Activated T-helper 2 cell treated with anti-CD3 and anti-CD28 coated beads, Interferon-gamma antibody, Interleukin-2, Interleukin-4, amounts not matched to agents 10 μg/mL and 5 μg/mL and 100 μg/mL, durations not matched to agents 14 hours and 24 hours and 36 hours (primary cell): ENCODE measurements at regions not wholly inside any gene's neighbourhood (a gene's known extent, or its start where the extent isn't known, plus 50 kb on each side); places are given as distances from the start of the nearest gene placed in this dataset.

Experiments used
- DNase-seq: peaks from one replicate; pipeline ENCODE4 v3.0.0; 2021; ENCODE audit warnings: low spot score
- H3K27ac Mint-ChIP-seq: one replicate; pipeline ENCODE4 v1.8.0; 2021; ENCODE audit warnings: mixed read lengths
- H3K27me3 Mint-ChIP-seq: one replicate; pipeline ENCODE4 v1.8.0; 2021; ENCODE audit warnings: low read depth, mixed read lengths
- H3K36me3 Mint-ChIP-seq: one replicate; pipeline ENCODE4 v1.8.0; 2021; ENCODE audit warnings: low read depth, mixed read lengths
- H3K4me1 Mint-ChIP-seq: one replicate; pipeline ENCODE4 v1.8.0; 2021; ENCODE audit warnings: low read depth, mixed read lengths
- H3K4me3 Mint-ChIP-seq: one replicate; pipeline ENCODE4 v1.8.0; 2021; ENCODE audit warnings: low read depth, mild to moderate bottlenecking, moderate library complexity, mixed read lengths
- H3K9me3 Mint-ChIP-seq: one replicate; pipeline ENCODE4 v1.8.0; 2021; ENCODE audit warnings: mixed read lengths
- intact Hi-C: fragments of 100-400 bp; cut with micrococcal nuclease; formaldehyde crosslinking; loops from one replicate; pipeline ENCODE4 v1.15.1; 2023

GRCh38 chr11:70528046-70528793 is 129.9 kb downstream of the CTTN start:
- H3K9me3 Mint-ChIP-seq, result peaks cover 5% of the 10 kb centered on the region
- no peak overlapping the region for H3K27ac Mint-ChIP-seq
- no peaks in the 10 kb centered on the region for H3K27me3 Mint-ChIP-seq
- no peaks in the 10 kb centered on the region for H3K4me1 Mint-ChIP-seq
- no peak for DNase-seq
- no peaks in the 10 kb centered on the region for H3K36me3 Mint-ChIP-seq
- intact Hi-C loops, result no loop called here
- H3K4me3 Mint-ChIP-seq, result no peak overlapping the region

GRCh38 chr11:70528794-70529580 is 130.7 kb downstream of the CTTN start:
- Mint-ChIP-seq H3K9me3 (peaks cover 10% of the 10 kb centered on the region), H3K4me1 (no peaks in the 10 kb centered on the region), H3K27ac (no peak overlapping the region), H3K4me3 (no peak overlapping the region), H3K36me3 (no peaks in the 10 kb centered on the region), H3K27me3 (no peaks in the 10 kb centered on the region)
- intact Hi-C loops, result no loop called here
- no peak for DNase-seq

GRCh38 chr11:70530010-70530409 is 131.7 kb downstream of the CTTN start:
- peaks cover 14% of the 10 kb centered on the region for H3K9me3 Mint-ChIP-seq
- intact Hi-C loops, result no loop called here
- no peak overlapping the region for H3K27ac Mint-ChIP-seq
- H3K27me3 Mint-ChIP-seq, result no peaks in the 10 kb centered on the region
- H3K4me1 Mint-ChIP-seq, result no peaks in the 10 kb centered on the region
- no peaks in the 10 kb centered on the region for H3K36me3 Mint-ChIP-seq
- DNase-seq, result no peak
- no peak overlapping the region for H3K4me3 Mint-ChIP-seq

GRCh38 chr11:70530629-70531185 is 132.4 kb downstream of the CTTN start:
- Mint-ChIP-seq H3K9me3 (peaks cover 19% of the 10 kb centered on the region), H3K4me3 (no peak overlapping the region), H3K36me3 (no peaks in the 10 kb centered on the region), H3K4me1 (no peaks in the 10 kb centered on the region), H3K27me3 (no peaks in the 10 kb centered on the region), H3K27ac (no peak overlapping the region)
- intact Hi-C loops, result no loop called here
- DNase-seq, result no peak

DNA sequence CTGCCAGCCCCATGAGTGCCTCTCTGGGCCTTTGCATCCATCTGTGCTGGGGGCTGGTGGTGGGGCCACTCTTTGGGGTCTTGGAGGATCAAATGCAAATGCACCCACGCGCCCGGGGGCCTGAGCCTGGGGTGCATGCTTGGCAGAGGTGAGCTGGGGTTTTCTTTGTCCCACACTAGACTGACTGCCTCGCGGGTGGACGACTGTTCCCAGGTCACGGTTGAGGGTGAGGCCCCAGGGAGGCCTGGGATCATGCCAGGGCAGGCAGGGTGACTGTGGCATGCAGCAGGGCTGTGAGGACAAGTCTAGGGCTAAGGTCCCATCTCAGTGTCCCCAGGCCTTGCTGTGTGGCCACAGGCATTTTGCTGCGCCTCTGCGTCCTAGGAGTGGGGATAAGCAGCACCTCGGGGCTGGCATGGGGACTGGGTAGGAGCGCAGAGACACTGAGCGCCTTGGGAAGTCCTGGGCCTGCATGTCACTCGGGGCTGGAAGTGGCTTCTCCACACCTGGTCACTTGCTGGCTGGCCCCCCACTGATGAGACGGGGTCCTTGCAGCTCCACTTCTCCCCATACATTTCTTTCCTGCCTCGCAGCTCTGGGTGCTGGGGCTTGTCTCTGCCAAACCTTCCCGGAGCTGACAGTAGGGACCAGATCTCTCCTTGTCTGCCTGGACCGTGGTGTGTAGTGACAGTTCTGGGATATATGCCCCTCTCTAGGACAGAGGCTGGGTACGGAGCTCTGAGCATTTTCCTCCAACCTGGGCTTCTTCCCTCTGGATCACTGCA is 133.1 kb downstream of the CTTN start:
- Mint-ChIP-seq H3K9me3 (peaks cover 19% of the 10 kb centered on the region), H3K27ac (no peak overlapping the region), H3K4me1 (no peaks in the 10 kb centered on the region), H3K36me3 (no peaks in the 10 kb centered on the region), H3K27me3 (no peaks in the 10 kb centered on the region), H3K4me3 (no peak overlapping the region)
- intact Hi-C loops, result no loop called here
- DNase-seq, result no peak

GRCh38 chr11:70532066-70532440 is 133.7 kb downstream of the CTTN start:
- Mint-ChIP-seq H3K4me1 (no peaks in the 10 kb centered on the region), H3K27ac (no peak overlapping the region), H3K27me3 (no peaks in the 10 kb centered on the region), H3K4me3 (no peak overlapping the region), H3K36me3 (no peaks in the 10 kb centered on the region), H3K9me3 (peaks cover 19% of the 10 kb centered on the region)
- no peak for DNase-seq
- intact Hi-C loops, result no loop called here

DNA sequence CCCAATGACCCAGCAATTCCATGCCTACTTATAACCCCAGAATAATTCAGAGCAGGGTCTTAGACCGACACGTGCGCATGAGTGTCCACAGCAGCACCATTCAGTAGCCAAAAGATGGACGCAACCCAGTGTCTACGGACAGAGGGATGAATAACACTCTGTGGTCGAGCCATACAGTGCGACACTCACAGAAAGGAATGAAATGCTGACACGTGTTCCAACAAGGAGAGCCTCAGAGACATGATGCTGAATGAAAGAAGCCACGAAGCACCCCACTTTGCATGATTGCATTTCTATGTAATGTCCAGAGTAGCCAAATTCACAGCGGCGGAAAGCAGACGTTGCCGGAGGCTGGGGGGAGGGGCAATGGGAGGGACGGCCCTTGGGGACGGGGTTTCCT is 134.4 kb downstream of the CTTN start:
- intact Hi-C loops, result no loop called here
- Mint-ChIP-seq H3K27me3 (no peaks in the 10 kb centered on the region), H3K36me3 (no peaks in the 10 kb centered on the region), H3K27ac (no peak overlapping the region), H3K9me3 (peaks cover 19% of the 10 kb centered on the region), H3K4me1 (no peaks in the 10 kb centered on the region), H3K4me3 (no peak overlapping the region)
- no peak for DNase-seq

GRCh38 chr11:70535191-70535971 is 137.1 kb downstream of the CTTN start:
- Mint-ChIP-seq H3K27me3 (no peaks in the 10 kb centered on the region), H3K9me3 (peaks cover 14% of the 10 kb centered on the region), H3K4me1 (no peaks in the 10 kb centered on the region), H3K36me3 (no peaks in the 10 kb centered on the region), H3K27ac (no peak overlapping the region), H3K4me3 (no peak overlapping the region)
- intact Hi-C loops, result no loop called here
- DNase-seq, result no peak

DNA sequence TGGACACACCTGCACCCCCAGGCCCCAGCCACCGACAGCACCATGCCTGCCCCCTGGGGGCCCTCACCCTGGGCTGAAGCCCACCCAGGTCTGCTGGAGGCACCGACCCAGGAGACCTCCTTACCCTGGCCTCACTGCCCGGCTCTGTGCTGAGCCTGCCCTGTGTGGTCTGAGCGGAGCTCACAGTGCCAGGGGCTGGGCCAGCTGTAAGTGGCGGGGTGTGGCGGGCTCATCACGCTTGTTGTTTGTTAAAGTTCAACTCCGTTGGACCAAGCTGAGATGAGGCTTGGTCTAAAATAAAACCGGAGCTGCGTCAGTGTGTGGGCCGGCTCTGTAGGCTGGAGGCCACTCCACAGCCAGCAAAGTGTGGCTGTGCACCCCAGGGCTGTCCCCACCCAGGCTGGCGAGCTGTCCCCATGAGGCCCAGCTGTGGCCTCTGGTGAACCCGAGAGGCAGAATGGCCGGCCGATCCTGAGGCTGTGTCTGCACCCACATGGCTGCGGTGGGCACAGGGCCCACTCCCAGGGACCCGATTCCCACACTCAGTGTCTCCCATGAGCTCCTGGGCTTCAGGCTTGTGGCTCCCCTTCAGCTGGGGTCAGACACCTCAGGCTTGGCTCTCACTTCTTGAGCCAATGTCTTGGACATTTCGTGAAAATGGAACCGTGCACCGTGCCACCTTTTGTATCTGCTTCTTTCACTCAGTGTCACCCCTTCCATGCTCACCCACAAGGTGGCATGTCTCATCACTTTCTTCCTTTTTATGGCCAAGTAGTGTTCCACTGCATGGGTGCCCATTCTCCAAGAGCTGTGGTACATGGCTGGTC is 137.9 kb downstream of the CTTN start:
- DNase-seq, result no peak

DNA sequence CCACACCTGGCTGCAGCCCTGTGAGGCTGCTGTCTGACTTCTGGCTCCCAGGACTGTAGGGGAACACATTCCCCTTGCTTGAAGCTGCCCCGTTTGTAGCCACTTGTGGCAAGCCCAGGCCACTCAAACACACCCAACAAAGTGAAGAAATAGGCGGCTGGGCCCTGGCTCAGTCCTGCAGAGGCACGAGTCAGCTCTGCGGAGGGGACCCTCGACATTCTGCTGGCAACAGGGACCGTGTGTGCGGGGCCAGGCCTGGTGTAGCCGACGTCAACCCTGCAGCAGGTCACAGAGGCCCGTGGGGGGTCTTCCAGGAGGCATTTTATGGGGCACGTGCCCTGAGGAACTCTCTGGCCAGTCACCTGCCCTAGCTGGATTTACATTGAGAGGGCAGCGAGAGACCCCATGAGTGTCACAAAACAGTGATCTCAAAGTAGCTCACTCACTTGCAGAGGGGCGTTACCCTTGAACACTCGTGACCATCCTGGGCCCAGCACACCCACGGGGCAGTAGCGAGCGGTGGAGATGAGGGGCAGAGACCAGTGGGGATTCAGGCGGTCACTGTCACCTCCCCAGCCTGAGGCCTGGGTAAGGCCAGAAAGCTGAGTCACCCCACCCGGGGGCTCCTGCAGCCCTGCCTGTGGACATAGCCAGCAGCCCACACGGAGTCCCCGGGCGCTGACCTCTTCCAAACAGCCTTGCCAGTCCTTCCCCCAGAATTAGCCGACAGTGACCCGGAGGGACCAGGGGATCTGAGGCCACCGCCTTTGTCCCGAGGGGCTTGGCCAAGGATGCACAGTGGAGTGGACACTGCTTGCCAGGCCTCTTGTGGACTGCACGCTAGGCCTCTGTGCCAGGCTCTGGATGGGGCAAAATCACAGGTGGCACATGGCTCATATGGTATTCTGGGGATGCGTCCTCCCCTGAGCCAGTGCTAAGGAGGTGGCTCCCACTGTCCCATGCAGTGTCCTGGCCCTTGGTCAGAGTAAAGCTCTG is 139.5 kb downstream of the CTTN start:
- no peaks in the 10 kb centered on the region for H3K36me3 Mint-ChIP-seq
- peaks cover 14% of the 10 kb centered on the region for H3K9me3 Mint-ChIP-seq
- H3K4me1 Mint-ChIP-seq, result no peaks in the 10 kb centered on the region
- intact Hi-C loops, result no loop called here
- no peaks in the 10 kb centered on the region for H3K27me3 Mint-ChIP-seq
- no peak overlapping the region for H3K27ac Mint-ChIP-seq
- no peak for DNase-seq
- H3K4me3 Mint-ChIP-seq, result no peak overlapping the region

More for the DNA sequence above, 137.9 kb downstream of the CTTN start:
- H3K36me3 Mint-ChIP-seq, result no peaks in the 10 kb centered on the region
- H3K27ac Mint-ChIP-seq, result no peak overlapping the region
- no peak overlapping the region for H3K4me3 Mint-ChIP-seq
- intact Hi-C loops, result no loop called here
- H3K9me3 Mint-ChIP-seq, result peaks cover 14% of the 10 kb centered on the region
- no peaks in the 10 kb centered on the region for H3K4me1 Mint-ChIP-seq
- no peaks in the 10 kb centered on the region for H3K27me3 Mint-ChIP-seq
